Subcutaneous abdominal adipose tissue (tissue), 5 donors: ENCODE measurements at regions not wholly inside any gene's neighbourhood (a gene's known extent, or its start where the extent isn't known, plus 50 kb on each side); places are given as distances from the start of the nearest gene placed in this dataset.
"Not testable (repeated sequence)": the region's sequence is repeated elsewhere in the genome, so short reads cannot be mapped to it uniquely, and the experiment has no call there.

Source experiments
- H3K27ac ChIP-seq: one replicate; pipeline ENCODE4 v1.7.0; 2013; ENCODE audit warnings: low read depth, mild to moderate bottlenecking, inconsistent platforms, low read length, moderate library complexity
- H3K27me3 ChIP-seq, 5 donors: one replicate each; pipeline ENCODE4 v1.7.0; 2013; ENCODE audit warnings: low read length in 5 of 5, inconsistent platforms in 1 of 5; ENCODE audit not compliant: control insufficient read depth in 5 of 5, insufficient read depth in 4 of 5
- H3K36me3 ChIP-seq, 5 donors: one replicate each; pipeline ENCODE4 v1.7.0; 2013; ENCODE audit warnings: low read length in 5 of 5; ENCODE audit not compliant: control insufficient read depth in 5 of 5, insufficient read depth in 5 of 5
- H3K4me1 ChIP-seq, 5 donors: one replicate each; pipeline ENCODE4 v1.7.0; 2013; ENCODE audit warnings: low read length in 5 of 5, mild to moderate bottlenecking in 3 of 5, moderate library complexity in 1 of 5; ENCODE audit not compliant: control insufficient read depth in 5 of 5, insufficient read depth in 5 of 5
- H3K4me3 ChIP-seq, 5 donors: one replicate each; pipeline ENCODE4 v1.7.0; 2013; ENCODE audit warnings: low read length in 5 of 5, low read depth in 1 of 5
- H3K9ac ChIP-seq, 5 donors: one replicate each; pipeline ENCODE4 v1.7.0; 2013; ENCODE audit warnings: low read length in 5 of 5, mild to moderate bottlenecking in 4 of 5, moderate library complexity in 3 of 5
- H3K9me3 ChIP-seq, 5 donors: one replicate each; pipeline ENCODE4 v1.7.0; 2013; ENCODE audit warnings: low read length in 5 of 5; ENCODE audit not compliant: control insufficient read depth in 5 of 5
- donor health status: healthy.
- donor health status: healthy.
- donor health status: healthy.
- donor health status: healthy.
- donor health status: healthy.

- Histone ChIP-seq H3K27ac (no peak overlapping the region), H3K9me3 (peaks cover 0 to 6% (median 0%) of the 10 kb centered on the region in 5 donors), H3K36me3 (no peaks in the 10 kb centered on the region), H3K4me1 (peaks cover 0 to 9% (median 2%) of the 10 kb centered on the region in 5 donors), H3K4me3 (no peak overlapping the region), H3K27me3 (no peaks in the 10 kb centered on the region), H3K9ac (no peak overlapping the region)
These were observed 1268.3 kb upstream of the TMEFF2 start for GRCh38 chr2:193463011-193463410.

- H3K4me1 ChIP-seq: peaks cover 0 to 3% (median 2%) of the 10 kb centered on the region in 5 donors
- peaks cover 0 to 6% (median 0%) of the 10 kb centered on the region in 5 donors for H3K9me3 ChIP-seq
- H3K9ac ChIP-seq: no peak overlapping the region
- no peak overlapping the region for H3K4me3 ChIP-seq
- no peaks in the 10 kb centered on the region for H3K36me3 ChIP-seq
- H3K27ac ChIP-seq: no peak overlapping the region
- no peaks in the 10 kb centered on the region for H3K27me3 ChIP-seq
These were observed 1267.7 kb upstream of the TMEFF2 start for GRCh38 chr2:193462411-193462810.

- no peak overlapping the region for H3K27ac ChIP-seq
- no peaks in the 10 kb centered on the region for H3K36me3 ChIP-seq
- H3K4me3 ChIP-seq: no peak overlapping the region
- H3K27me3 ChIP-seq: no peaks in the 10 kb centered on the region
- H3K9ac ChIP-seq: no peak overlapping the region
- H3K9me3 ChIP-seq: peaks cover 0 to 6% (median 0%) of the 10 kb centered on the region in 5 donors
- no peaks in the 10 kb centered on the region for H3K4me1 ChIP-seq
These were observed 1266.8 kb upstream of the TMEFF2 start for GRCh38 chr2:193461431-193461934.

GRCh38 chr2:193446967-193447366 lies 1252.2 kb upstream of the TMEFF2 start:
- Histone ChIP-seq H3K36me3 (no peaks in the 10 kb centered on the region), H3K9ac (no peak overlapping the region), H3K27me3 (no peaks in the 10 kb centered on the region), H3K4me1 (no peaks in the 10 kb centered on the region), H3K9me3 (no peaks in the 10 kb centered on the region), H3K27ac (no peak overlapping the region), H3K4me3 (no peak overlapping the region)

GRCh38 chr2:193442293-193442692 lies 1247.6 kb upstream of the TMEFF2 start:
- Histone ChIP-seq H3K36me3 (no peaks in the 10 kb centered on the region), H3K9me3 (no peaks in the 10 kb centered on the region), H3K27me3 (no peaks in the 10 kb centered on the region), H3K27ac (no peak overlapping the region), H3K4me3 (no peak overlapping the region), H3K4me1 (no peaks in the 10 kb centered on the region), H3K9ac (no peak overlapping the region)

- H3K4me3 ChIP-seq: no peak overlapping the region
- H3K27ac ChIP-seq: no peak overlapping the region
- no peaks in the 10 kb centered on the region for H3K9me3 ChIP-seq
- H3K27me3 ChIP-seq: no peaks in the 10 kb centered on the region
- H3K36me3 ChIP-seq: no peaks in the 10 kb centered on the region
- H3K4me1 ChIP-seq: peaks cover 0 to 10% (median 0%) of the 10 kb centered on the region in 5 donors
- H3K9ac ChIP-seq: no peak overlapping the region
These were observed 1233.6 kb upstream of the TMEFF2 start for GRCh38 chr2:193428336-193428818.

GRCh38 chr2:193412368-193412767 lies 1217.6 kb upstream of the TMEFF2 start:
- not testable (repeated sequence) for H3K4me1 ChIP-seq, H3K4me3 ChIP-seq, H3K9ac ChIP-seq, H3K36me3 ChIP-seq, H3K27ac ChIP-seq, H3K9me3 ChIP-seq, H3K27me3 ChIP-seq

- Histone ChIP-seq H3K4me3 (no peak overlapping the region), H3K4me1 (no peaks in the 10 kb centered on the region), H3K36me3 (no peaks in the 10 kb centered on the region), H3K9me3 (peaks cover 0 to 5% (median 3%) of the 10 kb centered on the region in 5 donors), H3K27ac (no peak overlapping the region), H3K9ac (no peak overlapping the region), H3K27me3 (no peaks in the 10 kb centered on the region)
These were observed 1215.2 kb upstream of the TMEFF2 start for GRCh38 chr2:193409951-193410350.

- Histone ChIP-seq H3K27ac (no peak overlapping the region), H3K9me3 (no peaks in the 10 kb centered on the region), H3K4me1 (no peaks in the 10 kb centered on the region), H3K9ac (no peak overlapping the region), H3K36me3 (no peaks in the 10 kb centered on the region), H3K27me3 (no peaks in the 10 kb centered on the region), H3K4me3 (no peak overlapping the region)
These were observed 1187.8 kb upstream of the TMEFF2 start for GRCh38 chr2:193382583-193382982.

GRCh38 chr2:193377789-193378188 lies 1183.1 kb upstream of the TMEFF2 start:
- Histone ChIP-seq H3K4me3 (no peak overlapping the region), H3K27me3 (no peaks in the 10 kb centered on the region), H3K36me3 (no peaks in the 10 kb centered on the region), H3K9ac (no peak overlapping the region), H3K9me3 (no peaks in the 10 kb centered on the region), H3K4me1 (no peaks in the 10 kb centered on the region), H3K27ac (no peak overlapping the region)

GRCh38 chr2:193373120-193373519 lies 1178.4 kb upstream of the TMEFF2 start:
- no peak overlapping the region for H3K27ac ChIP-seq
- H3K27me3 ChIP-seq: no peaks in the 10 kb centered on the region
- no peaks in the 10 kb centered on the region for H3K9me3 ChIP-seq
- no peak overlapping the region for H3K4me3 ChIP-seq
- no peak overlapping the region for H3K9ac ChIP-seq
- H3K36me3 ChIP-seq: no peaks in the 10 kb centered on the region
- no peaks in the 10 kb centered on the region for H3K4me1 ChIP-seq
